Epithelial cell of esophagus (primary cell): ENCODE measurements at regions not wholly inside any gene's neighbourhood (a gene's known extent, or its start where the extent isn't known, plus 50 kb on each side); places are given as distances from the start of the nearest gene placed in this dataset.
A peak's percentile ranks its signal among the peaks of the same experiment; 100 is the strongest.
"Not testable (repeated sequence)": the region's sequence is repeated elsewhere in the genome, so short reads cannot be mapped to it uniquely, and the experiment has no call there.

Source experiments
- DNase-seq: peaks from one replicate; pipeline ENCODE4 v3.0.0; 2010; ENCODE audit warnings: low read depth
- H3K4me3 ChIP-seq: 2 replicates; pipeline ENCODE4 v1.5.1; 2011; ENCODE audit warnings: mild to moderate bottlenecking, low read length, control low read depth
- TF ChIP-seq, protein P1 (sequence below): IDR thresholded peaks from 2 replicates; pipeline ENCODE4 v1.5.1; 2011; ENCODE audit warnings: low read depth, mild to moderate bottlenecking, low read length, control low read depth, inconsistent platforms; ENCODE audit not compliant: insufficient read depth; ENCODE audit errors: missing control alignments

- H3K4me3 ChIP-seq = no peak overlapping the region
- peak; percentile 56 for DNase-seq
- TF ChIP-seq, protein P1, sequence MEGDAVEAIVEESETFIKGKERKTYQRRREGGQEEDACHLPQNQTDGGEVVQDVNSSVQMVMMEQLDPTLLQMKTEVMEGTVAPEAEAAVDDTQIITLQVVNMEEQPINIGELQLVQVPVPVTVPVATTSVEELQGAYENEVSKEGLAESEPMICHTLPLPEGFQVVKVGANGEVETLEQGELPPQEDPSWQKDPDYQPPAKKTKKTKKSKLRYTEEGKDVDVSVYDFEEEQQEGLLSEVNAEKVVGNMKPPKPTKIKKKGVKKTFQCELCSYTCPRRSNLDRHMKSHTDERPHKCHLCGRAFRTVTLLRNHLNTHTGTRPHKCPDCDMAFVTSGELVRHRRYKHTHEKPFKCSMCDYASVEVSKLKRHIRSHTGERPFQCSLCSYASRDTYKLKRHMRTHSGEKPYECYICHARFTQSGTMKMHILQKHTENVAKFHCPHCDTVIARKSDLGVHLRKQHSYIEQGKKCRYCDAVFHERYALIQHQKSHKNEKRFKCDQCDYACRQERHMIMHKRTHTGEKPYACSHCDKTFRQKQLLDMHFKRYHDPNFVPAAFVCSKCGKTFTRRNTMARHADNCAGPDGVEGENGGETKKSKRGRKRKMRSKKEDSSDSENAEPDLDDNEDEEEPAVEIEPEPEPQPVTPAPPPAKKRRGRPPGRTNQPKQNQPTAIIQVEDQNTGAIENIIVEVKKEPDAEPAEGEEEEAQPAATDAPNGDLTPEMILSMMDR = no peak
These were observed 120.5 kb upstream of the DDHD1 start for GRCh38 chr14:53273671-53274072.

DNA sequence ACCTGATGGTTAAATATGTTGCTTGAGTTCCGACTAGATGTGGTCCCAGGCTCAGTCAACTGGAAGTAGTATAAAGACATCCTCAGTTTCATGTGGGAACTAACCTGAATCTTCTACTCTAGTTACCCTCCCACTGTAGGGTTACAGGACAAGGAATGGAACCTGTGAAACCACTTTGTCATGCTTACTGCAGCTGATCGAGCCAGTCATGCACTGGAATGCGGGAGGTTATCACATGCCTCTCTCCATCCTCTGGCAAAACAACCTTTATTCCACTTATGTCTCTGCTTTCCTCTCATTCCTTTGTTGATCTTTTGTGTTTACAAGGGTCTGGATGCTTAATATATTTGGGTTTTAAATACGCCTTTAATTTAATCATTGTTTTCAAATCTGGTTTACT is 111.9 kb upstream of the DDHD1 start:
- TF ChIP-seq, protein P1 = no peak
- H3K4me3 ChIP-seq = no peak overlapping the region
- peak; percentile 69 for DNase-seq

DNA sequence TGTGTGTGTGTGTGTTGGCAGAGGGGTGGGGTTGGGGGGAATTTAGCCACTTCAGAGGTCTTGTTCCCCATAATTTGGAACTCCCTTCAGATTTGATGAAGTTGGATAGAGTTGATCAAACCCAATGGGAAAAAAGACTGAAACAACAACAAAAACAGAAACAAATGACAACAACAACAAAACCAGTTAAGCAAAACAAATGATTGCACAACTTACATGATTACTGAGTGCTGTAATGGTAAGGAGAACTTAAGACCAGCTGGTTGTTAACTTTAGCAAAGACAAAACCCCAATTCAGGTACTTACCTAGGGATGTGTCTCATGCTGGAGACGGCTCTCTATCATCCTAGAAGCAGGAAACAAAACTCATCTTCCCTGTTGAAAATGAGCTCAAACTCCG is 107.8 kb upstream of the DDHD1 start:
- no peak overlapping the region for H3K4me3 ChIP-seq
- peak; percentile 25 for DNase-seq
- TF ChIP-seq, protein P1 = no peak

- no peak overlapping the region for H3K4me3 ChIP-seq
- DNase-seq = no peak
- TF ChIP-seq, protein P1 = no peak
These were observed 107.2 kb upstream of the DDHD1 start for GRCh38 chr14:53260286-53260685.

GRCh38 chr14:53252141-53252540 is 99.0 kb upstream of the DDHD1 start:
- H3K4me3 ChIP-seq = no peak overlapping the region
- TF ChIP-seq, protein P1 = no peak
- DNase-seq = no peak

DNA sequence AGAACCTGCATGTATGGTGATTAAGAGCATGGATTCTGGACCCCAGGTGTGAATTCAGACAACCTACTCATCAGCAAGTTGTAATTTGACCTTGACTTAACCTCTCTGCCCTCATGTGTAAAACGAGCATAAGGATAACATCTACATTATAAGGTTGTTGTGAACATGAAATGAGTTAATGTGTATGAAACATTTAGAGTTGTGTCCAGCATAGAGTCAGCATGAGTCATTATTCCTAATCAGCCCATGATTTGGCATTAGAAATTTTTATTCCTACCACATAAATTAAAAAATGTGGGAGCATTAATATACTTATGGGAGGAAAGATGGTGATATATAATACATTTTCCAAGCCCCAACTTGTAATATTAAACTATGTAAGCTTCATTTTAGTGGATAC is 95.9 kb upstream of the DDHD1 start:
- TF ChIP-seq, protein P1 = no peak
- DNase-seq = peak; percentile 13
- H3K4me3 ChIP-seq = no peak overlapping the region

DNA sequence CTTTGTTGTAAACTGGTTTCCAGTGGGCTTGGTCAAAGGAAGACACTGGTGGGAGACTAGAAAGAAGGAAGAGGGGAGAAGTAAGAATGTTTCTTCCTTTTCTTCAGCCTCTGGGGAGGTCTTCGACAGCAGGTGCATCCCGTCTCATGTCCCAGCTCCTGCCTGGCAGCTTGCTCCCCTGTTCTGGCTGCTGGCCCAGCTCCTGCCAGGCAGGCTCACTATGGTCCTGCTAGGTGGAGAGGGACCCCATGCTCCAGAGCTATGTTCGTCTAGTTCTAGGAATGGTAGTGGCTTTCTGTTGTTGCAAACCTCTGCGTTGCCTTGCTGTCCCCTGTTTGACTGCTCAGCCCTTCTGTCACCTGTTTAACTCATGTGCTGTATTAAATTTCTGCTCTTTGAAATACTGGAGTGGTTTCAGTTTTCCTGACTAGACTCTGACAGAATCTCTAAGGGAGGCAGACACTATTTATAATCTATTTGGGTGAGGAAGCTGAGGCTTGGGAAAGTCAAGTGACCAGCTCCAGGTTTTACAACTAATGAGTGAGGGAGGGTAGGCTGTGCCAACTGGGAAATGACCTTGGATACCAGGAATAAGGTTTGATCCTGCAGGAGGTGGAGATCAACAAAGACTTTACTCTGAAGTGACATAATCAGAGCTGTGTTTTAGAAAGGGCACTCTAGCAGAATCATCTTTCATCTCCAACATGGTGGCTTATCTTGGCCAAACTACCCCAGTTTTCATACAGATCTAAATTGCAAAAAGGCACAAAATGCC is 94.7 kb upstream of the DDHD1 start:
- no peak overlapping the region for H3K4me3 ChIP-seq
- TF ChIP-seq, protein P1 = no peak
- no peak for DNase-seq

DNA sequence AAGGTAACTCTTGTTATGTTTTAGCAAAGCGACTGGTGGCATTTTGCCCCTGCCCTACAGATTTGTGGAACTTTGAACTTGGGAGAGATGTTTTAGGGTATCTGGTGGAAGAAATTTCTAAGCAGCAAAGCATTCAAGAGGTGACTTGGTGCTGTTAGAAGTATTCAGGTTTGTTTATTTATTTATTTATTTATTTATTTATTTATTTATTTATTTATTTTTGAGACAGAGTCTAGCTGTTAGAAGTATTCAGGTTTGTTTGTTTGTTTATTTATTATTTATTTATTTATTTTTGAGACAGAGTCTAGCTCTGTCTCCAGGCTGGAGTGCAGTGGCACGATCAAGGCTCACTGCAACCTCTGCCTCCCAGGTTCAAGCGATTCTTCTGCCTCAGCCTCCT is 89.8 kb upstream of the DDHD1 start:
- H3K4me3 ChIP-seq, DNase-seq: not testable (repeated sequence)
